GM12873 (cell line): ENCODE measurements at regions not wholly inside any gene's neighbourhood (a gene's known extent, or its start where the extent isn't known, plus 50 kb on each side); places are given as distances from the start of the nearest gene placed in this dataset.

Source experiments
- CTCF ChIP-seq: IDR thresholded peaks from 2 replicates; pipeline ENCODE4 v1.5.1; 2012; ENCODE audit warnings: low read depth, mild to moderate bottlenecking, moderate library complexity, low read length, control low read depth; ENCODE audit not compliant: insufficient read depth; ENCODE audit errors: missing control alignments

- no peak for TF ChIP-seq CTCF
Observed at GRCh38 chr10:78531088-78531487, 497.4 kb downstream of the RPS24 start.

DNA sequence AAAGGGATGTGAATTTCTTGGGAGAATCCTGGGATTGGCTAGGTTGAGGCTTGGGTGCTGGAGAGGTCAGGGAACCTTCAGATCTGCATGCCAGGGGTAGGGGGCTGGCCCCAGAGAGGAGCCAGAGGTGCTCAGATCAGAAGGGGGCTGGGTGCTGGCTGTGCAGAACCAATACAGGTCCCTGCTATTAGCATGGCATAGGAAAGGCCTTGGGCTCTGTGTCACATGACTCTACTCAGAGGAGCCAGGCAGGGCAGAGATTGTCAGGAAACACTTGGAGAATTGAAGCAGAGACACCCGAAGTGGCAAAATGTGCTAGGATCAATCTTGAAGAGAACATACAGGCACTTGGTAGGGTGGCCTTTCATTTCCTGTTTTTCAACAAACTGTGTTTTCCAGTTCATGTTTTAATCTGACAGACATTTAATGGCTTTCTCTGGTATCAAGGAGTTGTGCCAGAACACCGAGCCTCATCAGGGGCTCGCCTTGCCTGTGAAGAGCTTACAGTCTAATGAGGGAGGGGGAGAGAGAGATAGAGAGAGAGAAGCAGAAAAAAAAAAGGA is 498.9 kb downstream of the RPS24 start:
- TF ChIP-seq CTCF = no peak

GRCh38 chr10:78533098-78533497 is 499.4 kb downstream of the RPS24 start:
- no peak for TF ChIP-seq CTCF

DNA sequence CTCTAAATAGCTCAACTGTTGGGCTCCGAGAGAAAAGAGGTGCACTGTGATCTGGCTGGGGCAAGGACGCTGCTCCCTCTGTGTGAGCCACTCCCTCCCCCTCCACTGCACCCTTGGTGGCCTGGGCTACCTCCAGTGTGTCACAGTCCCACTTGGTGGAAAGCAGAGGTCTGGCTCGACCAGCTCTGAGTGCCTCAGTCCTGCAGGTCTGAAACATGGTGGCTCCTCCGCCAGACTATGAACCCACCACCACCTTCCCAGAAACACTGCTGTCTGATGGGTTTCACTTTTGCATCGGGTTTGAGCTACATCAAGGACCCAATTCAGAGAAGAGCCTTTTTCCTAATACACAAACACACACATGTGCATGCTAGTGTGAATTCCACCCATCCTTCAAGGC is 500.1 kb downstream of the RPS24 start:
- TF ChIP-seq CTCF = no peak

GRCh38 chr10:78535716-78536218 is 502.1 kb downstream of the RPS24 start:
- no peak for TF ChIP-seq CTCF

DNA sequence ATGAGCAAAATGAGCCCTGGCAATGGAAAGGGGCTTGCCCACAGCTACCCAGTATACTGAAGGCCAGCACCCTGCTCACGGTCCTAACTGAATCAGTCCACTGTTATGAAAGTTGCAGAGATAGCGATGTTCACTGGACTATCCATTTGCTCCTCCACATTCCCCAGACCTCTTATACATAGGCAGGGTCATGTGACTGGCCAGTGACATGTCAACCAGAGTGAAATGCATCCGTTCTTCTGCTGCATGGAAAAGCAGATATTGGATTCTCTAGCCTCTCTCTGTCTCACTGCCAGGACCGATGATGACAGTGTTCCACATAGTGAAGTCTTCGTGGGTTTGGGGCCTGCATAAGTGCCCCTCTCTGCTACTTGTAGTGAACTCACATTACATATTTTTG is 503.4 kb downstream of the RPS24 start:
- no peak for TF ChIP-seq CTCF

- no peak for TF ChIP-seq CTCF
Observed at GRCh38 chr10:78539247-78539766, 505.6 kb downstream of the RPS24 start.
